Common myeloid progenitor, CD34-positive (primary cell): ENCODE measurements at regions not wholly inside any gene's neighbourhood (a gene's known extent, or its start where the extent isn't known, plus 50 kb on each side); places are given as distances from the start of the nearest gene placed in this dataset.

Experiments used
- CTCF ChIA-PET: fragments of 350-600 bp; sonication (Branson Sonifier 250); formaldehyde crosslinking; loops from one replicate; lab custom pipeline; 2021; ENCODE audit warnings: antibody characterized with exemption; lab: Charles Lee
- POLR2A ChIA-PET: fragments of 350-600 bp; sonication (Branson Sonifier 250); formaldehyde crosslinking; loops from one replicate; lab custom pipeline; 2021; ENCODE audit warnings: antibody characterized with exemption; lab: Charles Lee
- DNase-seq, 3 donors: peaks; one replicate each; pipeline versions ENCODE4 v3.0.0 to v3.0.0-alpha.2; 2013
- H3K27ac ChIP-seq, 2 experiments: 1 replicate in 1 of 2; 2 replicates in 1 of 2; pipeline ENCODE4 v1.7.0; 2013; ENCODE audit warnings: inconsistent platforms in 2 of 2, low read length in 2 of 2, mild to moderate bottlenecking in 2 of 2, low read depth in 1 of 2, moderate library complexity in 1 of 2; ENCODE audit not compliant: severe bottlenecking in 2 of 2, insufficient read depth in 1 of 2, poor library complexity in 1 of 2
- H3K27me3 ChIP-seq, 5 experiments: replicated peaks in 2 of 5; 1 replicate in 3 of 5; 2 replicates in 2 of 5; pipeline versions ENCODE4 v1.6.1 to v1.7.0; 2013; ENCODE audit warnings: low read length in 4 of 5, mild to moderate bottlenecking in 2 of 5, moderate library complexity in 2 of 5, inconsistent platforms in 1 of 5; ENCODE audit not compliant: insufficient read depth in 5 of 5, control insufficient read depth in 4 of 5
- H3K36me3 ChIP-seq, 4 experiments: 1 replicate in 2 of 4; 2 replicates in 2 of 4; pipeline versions ENCODE4 v1.6.1 to v1.7.0; 2013; ENCODE audit warnings: low read length in 3 of 4, control low read depth in 1 of 4, mild to moderate bottlenecking in 1 of 4; ENCODE audit not compliant: control insufficient read depth in 4 of 4, insufficient read depth in 4 of 4
- H3K4me1 ChIP-seq, 4 experiments: 1 replicate in 3 of 4; 2 replicates in 1 of 4; pipeline versions ENCODE4 v1.6.1 to v1.7.1; 2013; ENCODE audit warnings: low read length in 3 of 4, mild to moderate bottlenecking in 3 of 4, control low read depth in 1 of 4, inconsistent platforms in 1 of 4, moderate library complexity in 1 of 4; ENCODE audit not compliant: control insufficient read depth in 4 of 4, insufficient read depth in 4 of 4; ENCODE audit errors: control extremely low read depth in 1 of 4
- H3K4me3 ChIP-seq, 7 experiments: 1 replicate in 4 of 7; 2 replicates in 3 of 7; pipeline versions ENCODE4 v1.5.1 to v1.7.0; 2013; ENCODE audit warnings: mild to moderate bottlenecking in 7 of 7, low read length in 6 of 7, moderate library complexity in 6 of 7, inconsistent platforms in 2 of 7, low read depth in 2 of 7, control low read depth in 1 of 7; ENCODE audit not compliant: insufficient read depth in 4 of 7, control insufficient read depth in 1 of 7; ENCODE audit errors: extremely low read depth in 1 of 7
- H3K9me3 ChIP-seq, 5 experiments: 1 replicate in 4 of 5; 2 replicates in 1 of 5; pipeline versions ENCODE4 v1.6.1 to v1.7.1; 2013; ENCODE audit warnings: low read length in 4 of 5, mild to moderate bottlenecking in 2 of 5, inconsistent platforms in 1 of 5, low read depth in 1 of 5, moderate library complexity in 1 of 5; ENCODE audit not compliant: control insufficient read depth in 4 of 5, insufficient read depth in 2 of 5; ENCODE audit errors: control extremely low read depth in 1 of 5
- WGBS: methylation state at CpG from one replicate; pipeline ENCODE4 v1.1.5; 2013; ENCODE audit not compliant: insufficient coverage; 5-methylcytosine and 5-hydroxymethylcytosine counted together

DNA sequence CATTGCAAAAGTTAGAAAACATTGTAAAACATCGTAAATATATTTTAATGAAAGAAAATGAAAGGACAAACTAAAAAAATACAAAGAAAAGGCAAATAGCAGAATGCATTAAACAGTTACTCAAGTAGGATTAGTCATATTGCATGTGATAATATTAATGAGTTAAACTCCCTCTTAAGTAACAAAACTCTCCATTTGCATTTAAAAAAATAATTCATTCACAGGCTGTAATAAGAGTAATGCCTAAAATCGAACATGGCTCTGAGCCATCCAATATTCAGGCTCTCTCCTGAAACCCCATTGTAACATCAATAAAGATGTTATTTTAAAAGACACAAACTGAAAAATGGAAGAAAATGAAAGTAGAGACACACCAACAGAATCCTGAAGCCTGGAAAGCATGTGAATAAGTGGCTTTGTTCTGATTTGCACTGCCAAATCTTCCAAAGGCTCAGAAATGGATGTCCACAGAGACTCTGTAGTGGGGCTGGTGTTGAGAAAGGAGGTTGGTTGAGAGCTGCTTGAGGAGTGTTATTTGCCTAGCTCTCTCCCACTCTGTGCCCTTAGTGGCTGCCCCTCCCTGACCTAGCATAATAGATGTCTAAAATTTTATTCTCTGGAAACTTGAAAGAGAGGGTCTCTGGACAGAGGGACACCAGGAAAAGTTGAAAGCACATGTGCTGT, 268.3 kb upstream of the MEOX2 start:
- POLR2A ChIA-PET: no interaction called here

DNA sequence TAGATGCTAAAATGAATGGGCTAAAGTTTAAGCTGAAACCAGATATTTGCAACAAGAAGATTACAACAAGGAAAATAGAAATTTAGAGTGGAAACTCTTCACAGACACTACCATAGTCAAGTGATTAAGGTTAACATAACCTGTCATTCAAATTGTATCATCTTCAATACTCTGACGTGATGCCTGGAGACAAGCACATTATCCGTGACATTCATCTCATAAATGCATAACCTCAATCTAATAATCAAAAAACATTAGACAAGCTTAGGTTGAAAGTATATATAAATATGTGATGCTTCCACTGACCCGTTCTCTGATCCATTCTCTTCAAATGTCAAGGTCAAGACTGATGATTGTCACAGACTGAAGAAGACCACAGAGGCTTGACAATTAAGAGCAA, 263.8 kb upstream of the MEOX2 start:
- no peak for DNase-seq
- Histone ChIP-seq H3K4me1 (no peaks in the 10 kb centered on the region), H3K27ac (no peak overlapping the region), H3K27me3 (no peaks in the 10 kb centered on the region), H3K4me3 (no peak overlapping the region), H3K36me3 (no peaks in the 10 kb centered on the region), H3K9me3 (no peaks in the 10 kb centered on the region)
- POLR2A ChIA-PET: no interaction called here
- 100% methylated on average over 1 of the region's 3 CpGs for WGBS
- CTCF ChIA-PET: no interaction called here

More for the DNA sequence above, 268.3 kb upstream of the MEOX2 start:
- H3K9me3 ChIP-seq: no peaks in the 10 kb centered on the region
- CTCF ChIA-PET: no interaction called here
- no CpG with 5 or more reads among the region's 2 CpGs for WGBS
- no peak overlapping the region for H3K27ac ChIP-seq
- no peak overlapping the region for H3K4me3 ChIP-seq
- H3K36me3 ChIP-seq: no peaks in the 10 kb centered on the region
- DNase-seq: no peak
- H3K27me3 ChIP-seq: no peaks in the 10 kb centered on the region
- no peaks in the 10 kb centered on the region for H3K4me1 ChIP-seq

DNA sequence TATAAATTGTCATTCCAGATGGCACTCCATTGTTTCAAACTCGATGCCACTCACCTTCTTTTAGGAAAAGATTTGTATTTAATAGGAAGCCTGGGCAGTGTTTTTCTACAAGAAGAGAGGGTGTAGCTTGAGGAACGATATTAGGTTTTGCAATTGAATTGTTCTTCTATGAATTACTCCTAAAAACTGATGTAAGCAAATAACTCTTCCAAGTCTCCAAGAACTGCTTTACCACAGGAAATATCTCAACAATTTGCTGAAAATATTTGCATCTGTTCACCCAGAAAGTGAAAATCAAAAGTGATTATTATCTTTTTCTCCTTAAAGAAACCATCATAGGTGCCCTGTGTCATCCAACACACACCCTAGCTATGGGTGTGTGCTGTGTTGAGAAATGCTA, 261.3 kb upstream of the MEOX2 start:
- Histone ChIP-seq H3K4me1 (no peaks in the 10 kb centered on the region), H3K9me3 (no peaks in the 10 kb centered on the region), H3K4me3 (no peak overlapping the region), H3K36me3 (no peaks in the 10 kb centered on the region), H3K27ac (no peak overlapping the region), H3K27me3 (no peaks in the 10 kb centered on the region)
- WGBS: no CpG with 5 or more reads among the region's 2 CpGs
- POLR2A ChIA-PET: no interaction called here
- DNase-seq: no peak
- CTCF ChIA-PET: no interaction called here

DNA sequence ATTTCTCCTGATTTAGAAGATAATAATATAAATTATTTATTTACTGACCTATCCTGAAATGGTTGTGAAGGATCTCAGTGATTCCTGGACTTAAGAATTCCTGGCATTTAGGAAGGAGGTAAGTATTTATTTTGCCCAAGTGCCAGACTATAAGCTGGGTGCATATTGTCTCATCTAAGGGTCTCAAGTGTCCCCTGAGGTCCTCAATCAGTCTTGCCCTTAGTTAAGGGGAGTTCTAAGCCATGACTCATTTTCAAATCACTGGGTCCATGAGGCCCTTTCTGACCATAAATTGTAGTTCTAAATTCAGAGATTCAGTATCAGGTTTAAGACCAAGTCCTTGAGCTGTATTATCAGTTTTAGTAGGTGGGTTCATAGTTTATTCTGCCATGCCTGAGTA, 251.6 kb upstream of the MEOX2 start:
- Histone ChIP-seq H3K4me3 (no peak overlapping the region), H3K9me3 (no peaks in the 10 kb centered on the region), H3K4me1 (no peaks in the 10 kb centered on the region), H3K27ac (no peak overlapping the region), H3K36me3 (no peaks in the 10 kb centered on the region), H3K27me3 (no peaks in the 10 kb centered on the region)
- POLR2A ChIA-PET: no interaction called here
- CTCF ChIA-PET: no interaction called here
- DNase-seq: no peak

DNA sequence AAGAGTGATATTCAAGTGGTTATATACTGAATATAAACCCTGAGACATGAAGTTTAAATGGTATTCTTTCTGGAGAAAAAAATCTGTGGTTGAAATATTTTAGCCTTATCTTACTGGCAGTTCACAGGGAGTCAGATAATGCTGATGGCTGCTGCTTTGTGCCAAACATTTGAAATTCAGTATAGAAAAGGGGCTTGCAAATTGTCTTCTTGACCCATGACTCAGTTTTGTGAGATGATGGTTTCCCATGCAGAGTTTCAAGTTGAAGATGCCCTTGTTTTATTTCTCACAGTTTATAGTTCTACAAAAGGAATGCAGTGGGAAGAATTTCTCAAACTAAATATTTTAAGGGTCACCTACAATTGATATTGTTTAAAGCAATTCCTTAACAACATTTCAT, 251.1 kb upstream of the MEOX2 start:
- Histone ChIP-seq H3K9me3 (no peaks in the 10 kb centered on the region), H3K4me3 (no peak overlapping the region), H3K27me3 (no peaks in the 10 kb centered on the region), H3K4me1 (no peaks in the 10 kb centered on the region), H3K36me3 (no peaks in the 10 kb centered on the region), H3K27ac (no peak overlapping the region)
- ChIA-PET POLR2A (no interaction called here), CTCF (no interaction called here)
- DNase-seq: no peak

DNA sequence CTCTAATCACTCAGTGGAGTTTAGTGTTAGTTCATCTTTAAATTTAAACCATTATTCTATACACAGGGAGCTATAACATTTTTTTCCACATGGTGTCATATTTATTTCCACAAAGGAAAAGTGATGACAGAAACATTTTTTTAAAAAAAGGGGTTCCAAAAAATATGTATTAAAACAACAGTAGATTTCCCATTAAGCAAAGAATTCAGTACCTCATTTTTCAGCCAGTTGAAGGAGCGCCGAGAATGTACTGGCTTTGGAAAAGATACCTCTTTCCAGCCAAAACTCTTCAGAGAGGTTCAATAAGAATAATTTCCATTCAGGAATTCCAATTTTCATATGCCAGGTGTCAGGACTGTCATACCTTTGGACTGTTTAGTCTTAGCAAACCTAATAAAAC, 250.5 kb upstream of the MEOX2 start:
- DNase-seq: no peak
- CTCF ChIA-PET: no interaction called here
- no peaks in the 10 kb centered on the region for H3K9me3 ChIP-seq
- H3K4me1 ChIP-seq: no peaks in the 10 kb centered on the region
- POLR2A ChIA-PET: no interaction called here
- 100% methylated on average over 2 of the region's 2 CpGs for WGBS
- H3K27me3 ChIP-seq: no peaks in the 10 kb centered on the region
- H3K36me3 ChIP-seq: no peaks in the 10 kb centered on the region
- no peak overlapping the region for H3K27ac ChIP-seq
- no peak overlapping the region for H3K4me3 ChIP-seq

DNA sequence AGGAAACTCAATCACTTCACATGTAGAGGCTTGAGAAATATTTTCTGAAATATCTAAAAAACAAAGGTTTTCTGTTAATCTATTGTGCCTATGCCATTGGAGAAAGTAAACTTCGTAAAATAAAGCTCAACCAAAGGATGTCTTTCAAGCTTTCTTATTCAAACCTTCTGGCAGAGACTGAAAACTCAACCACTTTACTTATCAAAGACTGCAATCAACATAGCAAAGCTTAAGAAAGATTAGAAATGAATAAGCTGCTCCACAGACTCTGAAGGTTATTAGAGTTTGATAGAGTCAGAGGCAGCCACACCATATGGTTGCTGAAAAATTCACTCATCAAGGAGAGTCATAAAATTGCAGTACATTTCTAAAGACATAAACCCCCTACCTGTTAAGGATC, 245.8 kb upstream of the MEOX2 start:
- 100% methylated on average over 1 of the region's 1 CpG for WGBS
- POLR2A ChIA-PET: no interaction called here
- no peak for DNase-seq
- no peak overlapping the region for H3K4me3 ChIP-seq
- H3K27ac ChIP-seq: no peak overlapping the region
- H3K9me3 ChIP-seq: peaks cover 0 to 2% (median 0%) of the 10 kb centered on the region in 5 experiments
- no peaks in the 10 kb centered on the region for H3K4me1 ChIP-seq
- H3K36me3 ChIP-seq: no peaks in the 10 kb centered on the region
- no peaks in the 10 kb centered on the region for H3K27me3 ChIP-seq
- CTCF ChIA-PET: no interaction called here
